Activated T-cell treated with anti-CD3 and anti-CD28 coated beads for 48 hours (primary cell): ENCODE measurements at regions not wholly inside any gene's neighbourhood (a gene's known extent, or its start where the extent isn't known, plus 50 kb on each side); places are given as distances from the start of the nearest gene placed in this dataset.
"Not testable (repeated sequence)": the region's sequence is repeated elsewhere in the genome, so short reads cannot be mapped to it uniquely, and the experiment has no call there.

Experiments
- DNase-seq: peaks from one replicate; pipeline ENCODE4 v3.0.0-alpha.2; 2020; ENCODE audit warnings: low read depth

DNA sequence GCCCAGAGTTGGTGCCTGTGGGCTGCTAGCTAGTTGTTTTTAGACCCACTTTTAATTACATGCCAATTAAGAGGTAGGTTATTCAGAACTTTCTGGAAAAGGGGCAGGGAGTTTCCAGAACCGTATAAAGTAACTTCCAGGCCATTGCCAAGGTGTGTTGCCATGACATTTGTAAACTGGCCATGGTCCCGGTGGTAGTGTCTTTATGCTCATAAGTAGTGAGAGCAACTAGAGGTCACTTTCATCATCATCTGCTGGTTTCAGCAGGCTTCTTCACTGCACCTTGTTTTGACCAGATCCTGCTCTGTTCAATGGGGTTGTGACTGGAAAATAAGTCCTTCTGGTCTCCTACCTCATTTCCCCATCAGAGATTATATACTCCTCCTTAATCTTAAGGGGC lies 207.0 kb downstream of the FAM72C start:
- DNase-seq, result not testable (repeated sequence)

DNA sequence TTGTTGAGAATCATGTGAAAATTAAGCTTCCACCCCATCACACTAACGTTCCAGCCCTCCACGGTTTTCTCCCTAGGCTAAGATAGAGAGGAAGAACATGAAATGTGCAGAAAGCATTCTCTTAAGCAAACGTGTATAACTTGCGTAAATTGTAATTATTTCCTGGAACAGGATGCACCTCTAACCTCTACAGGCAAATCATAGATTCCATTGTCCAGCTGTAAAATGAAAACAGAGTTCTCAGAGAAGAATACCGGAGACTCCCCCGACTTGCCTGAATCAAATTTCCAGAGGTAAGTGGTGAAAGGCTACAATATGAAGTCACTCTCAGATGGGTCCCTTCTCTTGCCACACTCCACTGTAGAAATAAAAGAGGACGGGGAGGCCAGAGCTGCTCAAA lies 211.4 kb downstream of the FAM72C start:
- not testable (repeated sequence) for DNase-seq

DNA sequence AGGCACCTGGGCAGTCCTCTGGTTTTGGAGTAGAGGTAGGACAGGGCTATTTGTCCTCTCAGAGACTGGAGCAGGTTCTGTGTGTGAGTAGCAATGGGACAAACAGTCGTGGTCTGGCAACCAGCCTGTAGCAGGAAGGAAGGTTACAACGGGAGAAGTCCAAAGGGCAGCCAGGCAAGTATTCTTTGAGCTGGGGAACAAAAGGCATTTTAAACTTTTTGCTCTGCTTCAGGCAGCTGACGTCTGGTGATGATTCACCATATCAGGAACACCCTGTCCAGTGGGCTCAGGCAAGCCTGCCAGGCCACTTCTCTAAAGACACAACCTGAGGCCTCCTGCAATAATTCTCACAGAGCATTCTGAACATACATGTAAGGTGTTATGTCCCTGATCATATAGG lies 215.8 kb downstream of the FAM72C start:
- not testable (repeated sequence) for DNase-seq

DNA sequence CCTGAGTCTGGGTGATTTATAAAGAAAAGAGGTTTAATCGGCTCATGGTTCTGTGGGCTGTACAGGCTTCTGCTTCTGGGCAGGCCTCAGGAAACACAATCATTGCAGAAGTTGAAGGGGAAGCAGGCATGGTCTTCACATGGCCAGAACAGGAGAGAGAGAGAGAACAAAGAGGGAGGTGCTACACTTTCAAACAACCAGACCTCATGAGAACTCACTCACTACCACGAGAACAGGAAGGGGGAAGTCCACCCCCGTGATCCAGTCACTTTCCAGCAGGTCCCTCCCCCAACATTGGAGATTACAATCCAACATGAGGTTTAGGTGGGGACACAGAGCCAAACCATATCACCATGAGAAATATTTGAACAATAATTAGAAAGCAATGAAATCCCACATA lies 222.9 kb downstream of the FAM72C start:
- no peak for DNase-seq

DNA sequence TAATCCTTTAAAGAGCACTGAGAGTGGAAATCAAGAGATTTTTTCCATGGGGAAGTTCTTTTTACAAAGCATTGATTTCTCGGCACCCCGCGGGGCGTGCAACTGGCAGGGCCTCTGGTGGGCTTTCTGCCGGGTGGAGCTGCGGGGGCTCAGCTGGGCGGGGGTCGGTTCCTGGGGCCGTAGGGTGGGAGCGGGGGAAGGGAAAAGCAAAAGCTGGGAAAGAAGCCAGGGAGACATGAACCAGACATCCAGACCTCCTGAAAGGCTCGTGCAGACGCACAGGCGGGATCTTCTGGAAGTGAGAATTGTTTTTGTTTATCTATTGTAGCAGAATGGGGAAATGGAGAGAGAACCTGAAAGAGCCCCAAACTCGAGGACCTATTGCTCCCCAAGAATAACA lies 235.2 kb downstream of the FAM72C start:
- no peak for DNase-seq

DNA sequence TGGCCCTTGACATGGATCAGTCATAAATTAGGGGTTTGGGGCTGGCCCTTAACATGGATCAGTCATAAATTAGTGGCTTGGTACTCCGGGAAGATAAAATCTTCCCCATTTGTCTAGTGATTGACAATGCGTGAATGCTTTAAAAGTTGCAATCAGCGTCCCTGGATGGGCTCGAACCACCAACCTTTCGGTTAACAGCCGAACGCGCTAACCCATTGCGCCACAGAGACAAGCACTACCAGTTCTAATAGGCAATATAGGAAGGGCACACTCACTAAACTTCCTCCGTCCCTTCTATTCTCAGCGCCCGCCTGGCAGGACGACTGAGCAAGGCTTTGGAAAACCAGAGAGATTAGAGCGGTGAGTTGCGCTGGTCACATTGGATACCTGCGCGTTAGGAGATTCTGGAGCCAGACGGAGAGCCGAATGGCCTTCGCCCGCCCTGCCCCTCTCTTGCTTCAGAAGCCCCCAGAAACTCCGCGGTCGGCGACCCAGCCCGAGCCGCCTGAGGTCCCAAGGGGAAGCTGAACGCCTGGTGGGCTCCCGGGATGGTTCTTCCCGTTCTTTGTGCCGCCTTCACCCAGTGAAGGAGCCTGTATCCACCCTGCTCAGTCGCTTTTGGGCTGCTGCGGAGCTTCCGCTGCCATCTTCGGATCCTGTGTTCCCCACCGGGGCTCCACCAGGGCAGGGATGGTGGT lies 235.9 kb downstream of the FAM72C start:
- DNase-seq, result peak; percentile 5

DNA sequence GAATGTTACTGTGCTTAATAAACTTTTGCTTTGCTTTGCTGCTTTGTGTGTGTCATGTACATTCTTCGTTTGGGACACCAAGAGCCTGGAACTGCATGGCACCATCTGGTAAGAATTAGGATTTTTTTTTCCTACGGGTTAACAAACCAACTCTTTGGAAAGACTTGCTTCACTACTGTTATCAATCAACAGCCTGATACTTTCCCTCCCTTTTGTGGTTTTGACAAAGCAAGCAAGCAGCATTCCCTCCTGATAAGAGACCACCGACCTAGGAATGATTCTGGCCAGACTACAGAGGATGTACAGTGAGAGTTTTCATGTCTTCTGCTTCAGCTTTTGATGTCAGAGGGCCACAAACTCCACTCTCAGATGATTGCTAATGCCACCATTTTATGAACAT lies 237.5 kb downstream of the FAM72C start:
- not testable (repeated sequence) for DNase-seq

DNA sequence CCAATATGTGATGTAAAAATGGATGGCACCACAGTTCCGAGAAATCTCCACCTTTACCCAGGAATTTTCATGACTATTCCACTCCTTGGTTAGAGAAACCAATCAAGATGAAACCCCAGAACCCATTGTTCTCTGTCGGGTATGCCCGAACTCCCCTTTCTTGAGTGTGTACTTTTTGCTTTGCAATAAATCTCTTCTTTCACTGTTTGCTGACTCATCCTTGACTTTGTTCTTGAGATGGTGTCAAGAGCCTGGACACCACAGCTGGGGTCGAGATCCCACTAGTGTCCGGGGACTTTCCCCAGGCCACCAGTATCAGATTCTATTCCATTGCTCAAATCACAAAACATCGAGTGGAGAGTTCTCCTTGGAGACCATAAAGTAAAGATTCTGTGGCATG lies 240.9 kb downstream of the FAM72C start:
- DNase-seq, result not testable (repeated sequence)

DNA sequence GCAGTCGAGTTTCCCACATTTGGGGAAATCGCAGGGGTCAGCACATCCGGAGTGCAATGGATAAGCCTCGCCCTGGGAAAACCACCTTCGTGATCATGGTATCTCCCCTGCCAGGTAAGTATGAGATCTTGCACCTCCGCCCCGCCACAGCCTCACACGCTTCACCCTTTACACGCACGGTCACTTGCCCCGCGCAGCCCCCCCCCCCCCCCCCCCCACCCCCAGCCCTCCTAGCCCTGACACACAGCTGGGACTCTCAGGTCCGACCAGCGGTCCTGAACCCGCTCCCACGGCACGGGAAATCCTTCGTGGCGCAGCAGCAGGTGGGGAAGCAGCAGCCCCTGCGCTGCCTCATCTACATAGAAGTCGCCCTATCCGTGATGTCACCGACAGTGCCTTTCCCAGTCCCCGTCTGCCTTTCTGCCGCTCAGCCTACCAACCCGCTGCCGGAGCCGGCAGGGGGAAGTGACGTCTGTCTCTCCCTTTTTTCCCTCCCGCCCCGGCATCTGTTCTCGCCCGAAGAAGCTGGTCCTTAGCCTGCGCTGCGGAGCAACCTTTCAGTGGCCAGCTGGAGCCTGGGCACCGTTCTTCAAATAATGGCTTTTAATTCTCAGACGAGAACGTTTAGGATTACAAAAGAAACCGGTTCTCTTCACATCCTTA lies 242.2 kb downstream of the FAM72C start:
- DNase-seq, result peak; percentile 22

DNA sequence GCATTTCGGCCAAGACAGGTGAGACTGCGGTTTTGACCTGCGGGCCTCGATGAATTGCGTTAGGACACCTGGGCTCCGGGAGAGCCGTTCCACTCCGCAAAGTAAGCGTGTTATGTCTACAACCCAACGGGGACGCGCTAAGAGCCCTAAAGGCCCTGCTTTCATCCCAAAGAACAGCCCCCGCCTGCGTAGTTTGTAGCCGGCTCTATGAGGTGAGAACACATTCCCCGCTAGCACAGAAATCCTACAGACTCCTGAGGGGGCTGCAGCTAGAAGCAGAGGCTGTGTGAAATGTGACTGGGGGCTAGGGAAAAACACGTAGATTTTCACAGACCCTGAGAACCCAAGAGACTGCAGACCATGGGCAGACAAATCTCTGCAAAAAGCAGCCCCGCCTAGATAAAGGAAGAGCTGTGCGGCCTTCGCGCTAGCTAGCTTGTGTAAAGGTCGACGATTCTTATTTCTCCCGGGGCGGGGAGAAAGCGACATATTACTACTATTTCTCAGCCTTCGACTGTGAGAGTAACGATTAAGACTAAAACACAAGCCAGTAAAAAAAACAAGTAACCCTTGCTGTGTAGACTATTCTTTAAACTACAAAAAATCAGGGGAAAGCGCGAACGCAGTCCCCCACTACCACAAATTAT lies 242.9 kb downstream of the FAM72C start:
- not testable (repeated sequence) for DNase-seq

DNA sequence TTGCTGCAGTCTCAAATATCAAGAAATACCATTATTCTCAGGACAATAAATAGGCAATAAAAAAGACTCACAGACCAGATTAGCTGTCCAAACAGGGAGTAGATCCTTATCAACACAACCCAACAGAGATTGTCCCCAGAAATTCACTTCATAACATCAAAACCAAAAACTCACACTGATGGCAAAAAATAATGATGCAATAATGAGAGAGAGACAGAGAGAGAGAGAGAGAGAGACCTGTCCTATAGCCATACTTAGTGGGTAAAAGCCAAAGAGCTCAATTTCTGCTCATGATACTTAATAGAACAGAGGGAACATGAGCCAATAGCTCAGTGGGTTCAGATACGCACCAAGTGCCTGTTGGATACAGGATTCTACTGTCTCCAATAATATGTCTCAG lies 244.5 kb downstream of the FAM72C start:
- no peak for DNase-seq

DNA sequence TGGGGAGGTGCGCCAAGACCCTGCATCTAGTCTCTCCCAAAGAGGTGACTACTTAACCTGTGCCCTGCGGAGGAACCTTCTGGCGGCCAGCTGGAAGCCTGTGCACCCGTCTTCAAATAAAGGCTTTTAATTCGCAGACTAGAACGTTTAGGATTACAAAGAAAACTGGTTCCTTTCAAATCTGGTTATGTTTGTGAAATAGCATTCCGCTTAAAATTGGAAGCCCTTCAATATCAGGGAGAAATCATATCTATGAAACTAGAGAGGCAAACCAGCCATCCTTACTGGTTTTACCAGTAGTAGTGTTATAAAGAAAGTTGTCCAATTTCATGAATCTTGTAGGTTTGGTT lies 250.8 kb downstream of the FAM72C start:
- no peak for DNase-seq

DNA sequence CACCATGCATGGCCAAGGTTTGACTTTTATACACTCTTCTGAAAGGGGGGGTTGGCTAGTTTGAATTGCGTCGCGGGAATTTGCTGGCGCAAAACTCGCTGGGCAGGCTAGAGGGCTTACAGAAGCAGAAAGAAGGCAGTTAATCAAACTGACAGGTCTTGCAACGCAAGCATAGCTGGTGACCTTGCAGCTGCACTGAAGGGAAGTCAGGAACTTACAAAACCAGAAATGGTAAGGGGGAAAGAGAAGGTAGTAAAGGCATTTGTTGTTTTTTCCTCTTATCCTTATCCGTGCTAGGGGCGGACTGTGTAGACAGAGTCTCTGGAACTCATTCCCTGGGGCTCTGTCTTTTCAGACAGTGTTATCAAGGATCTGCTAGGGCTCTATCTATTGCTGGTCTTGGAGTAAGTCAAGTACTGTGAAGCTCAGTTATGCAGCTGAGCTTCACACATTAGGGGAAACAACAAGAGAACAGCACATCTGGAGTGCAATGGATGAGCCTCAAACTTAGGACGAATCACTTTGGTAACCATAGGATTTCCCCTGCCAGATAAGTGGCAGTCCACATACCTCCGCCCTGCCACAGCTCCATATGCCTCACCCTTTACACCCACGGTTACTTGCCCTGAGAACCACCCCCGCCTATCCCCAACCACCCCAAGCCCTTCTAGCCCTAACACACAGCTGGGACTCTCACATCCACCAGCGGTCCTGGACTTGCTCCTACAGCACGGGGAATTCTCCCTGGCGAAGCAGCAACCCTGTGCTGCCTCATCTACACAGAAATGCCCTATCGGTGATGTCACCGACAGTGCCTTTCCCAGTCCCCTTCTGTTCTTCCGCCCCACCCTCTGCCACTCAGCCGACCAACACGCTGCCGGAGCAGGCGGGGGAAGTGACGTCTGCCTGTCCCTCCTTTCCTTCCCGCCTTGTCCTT lies 251.4 kb downstream of the FAM72C start:
- no peak for DNase-seq

DNA sequence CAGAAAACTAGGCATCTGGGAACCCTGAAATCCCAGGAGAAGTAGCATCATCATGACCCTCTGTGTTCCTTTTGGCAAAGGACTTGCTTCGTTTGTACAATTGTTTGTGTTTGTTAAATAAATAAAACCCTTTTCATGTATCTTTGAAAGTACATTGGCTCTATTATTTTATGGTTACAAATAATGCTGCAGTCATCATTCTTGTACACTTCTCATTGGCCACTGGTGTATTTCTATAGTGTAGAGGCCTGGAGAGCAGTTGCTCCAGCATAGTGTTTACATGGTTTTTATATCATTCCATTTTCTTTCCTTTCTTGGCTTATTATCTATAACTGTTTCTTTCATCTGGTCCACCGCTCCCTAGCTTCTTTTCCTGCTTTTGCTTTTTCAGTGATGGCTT lies 253.3 kb downstream of the FAM72C start:
- DNase-seq, result no peak

DNA sequence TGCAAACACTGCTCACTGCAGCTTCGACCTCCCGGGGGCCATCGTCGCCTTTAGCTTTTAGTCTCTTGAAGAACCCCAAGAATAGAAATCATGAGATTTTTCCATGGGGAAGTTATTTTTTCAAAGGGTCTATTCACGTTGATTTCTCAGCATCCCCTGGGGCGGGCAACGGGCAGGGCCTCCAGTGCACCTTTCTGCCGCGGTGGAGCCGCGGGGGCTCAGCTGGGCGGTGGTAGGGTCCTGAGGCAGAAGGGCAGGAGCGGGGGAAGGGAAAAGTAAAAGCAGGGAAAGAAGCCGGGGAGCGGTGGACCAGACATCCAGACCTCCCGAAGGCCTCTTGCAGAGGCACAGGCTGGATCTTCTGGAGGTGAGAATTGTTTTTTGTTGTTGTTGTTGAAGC lies 253.8 kb downstream of the FAM72C start:
- no peak for DNase-seq

DNA sequence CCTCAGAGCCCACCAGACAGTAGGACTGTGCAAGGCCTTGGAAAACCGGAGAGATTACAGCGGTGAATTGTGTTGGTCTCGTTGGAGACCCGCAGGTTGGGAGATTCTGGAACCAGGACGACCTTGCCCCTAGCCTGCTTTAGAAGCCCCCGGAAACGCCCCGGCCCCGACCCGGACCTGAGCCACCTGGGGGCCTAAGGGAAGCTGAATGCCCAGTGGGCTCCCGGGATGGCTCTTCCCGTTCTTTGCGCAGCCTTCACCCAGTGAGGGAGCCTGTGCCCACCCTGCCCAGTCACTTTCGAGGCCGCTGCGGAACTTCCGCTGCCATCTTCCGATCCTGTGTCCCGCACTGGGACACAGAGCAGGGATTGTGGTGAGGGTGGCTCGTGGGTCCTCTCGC lies 254.4 kb downstream of the FAM72C start:
- DNase-seq, result no peak

DNA sequence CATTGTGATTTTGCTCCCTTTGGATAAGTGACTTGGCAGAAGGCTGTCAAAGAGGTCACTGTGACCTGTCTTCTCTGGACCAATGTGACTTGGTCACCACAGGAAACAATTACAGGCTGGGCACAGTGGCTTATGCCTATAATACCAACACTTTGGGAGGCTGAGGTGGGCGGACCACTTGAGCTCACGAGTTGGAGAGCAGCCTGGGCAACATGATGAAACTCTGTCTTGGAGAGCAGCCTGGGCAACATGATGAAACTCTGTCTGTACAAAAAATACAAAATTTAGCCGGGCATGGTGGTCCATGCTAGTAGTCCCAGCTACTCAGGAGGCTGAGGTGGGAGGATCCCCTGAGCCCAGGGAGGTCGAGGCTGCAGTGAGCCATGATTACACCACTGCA lies 256.9 kb downstream of the FAM72C start:
- not testable (repeated sequence) for DNase-seq

DNA sequence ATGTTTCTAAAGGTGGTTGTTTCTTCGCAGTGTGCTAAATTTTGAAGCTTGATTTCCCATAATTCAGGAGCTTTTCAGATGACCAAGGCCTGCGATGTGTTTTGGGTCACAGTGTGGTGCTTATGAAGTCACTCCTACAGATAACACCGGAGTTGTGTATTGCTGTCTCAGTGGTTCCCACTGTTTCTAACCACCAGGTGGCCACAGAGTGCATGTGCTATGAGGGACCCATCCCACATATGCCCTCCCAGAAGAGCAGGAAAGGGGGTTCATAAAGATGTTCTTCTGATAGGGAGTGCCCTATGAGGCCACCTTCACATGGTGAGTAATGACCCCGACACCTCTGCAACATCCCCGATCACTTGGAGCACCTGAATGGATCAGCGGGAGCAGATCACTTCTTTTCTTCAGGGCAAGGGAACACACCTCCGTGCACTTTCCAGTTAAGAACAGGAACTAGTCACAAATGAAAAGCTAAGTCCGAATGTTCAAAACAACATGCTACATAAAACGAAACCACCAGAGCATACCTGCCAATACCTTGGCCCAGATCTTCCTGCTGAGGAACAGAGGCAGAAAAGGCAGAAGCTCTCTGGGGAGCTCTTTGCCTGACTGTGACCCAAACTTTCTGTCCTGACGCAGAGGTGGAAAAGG lies 262.1 kb downstream of the FAM72C start:
- not testable (repeated sequence) for DNase-seq

DNA sequence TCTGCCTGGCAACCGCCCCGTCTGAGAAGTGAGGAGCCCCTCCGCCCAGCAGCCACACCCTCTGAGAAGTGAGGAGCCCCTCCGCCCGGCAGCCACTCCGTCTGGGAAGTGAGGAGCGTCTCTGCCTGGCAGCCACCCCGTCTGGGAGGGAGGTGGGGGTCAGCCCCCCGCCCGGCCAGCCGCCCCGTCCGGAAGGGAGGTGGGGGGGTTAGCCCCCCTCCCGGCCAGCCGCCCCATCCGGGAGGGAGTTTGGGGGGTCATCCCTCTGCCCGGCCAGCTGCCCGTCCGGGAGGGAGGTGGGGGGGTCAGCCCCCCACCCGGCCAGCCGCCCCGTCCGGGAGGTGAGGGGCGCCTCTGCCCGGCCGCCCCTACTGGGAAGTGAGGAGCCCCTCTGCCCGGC lies 269.0 kb downstream of the FAM72C start:
- not testable (repeated sequence) for DNase-seq

DNA sequence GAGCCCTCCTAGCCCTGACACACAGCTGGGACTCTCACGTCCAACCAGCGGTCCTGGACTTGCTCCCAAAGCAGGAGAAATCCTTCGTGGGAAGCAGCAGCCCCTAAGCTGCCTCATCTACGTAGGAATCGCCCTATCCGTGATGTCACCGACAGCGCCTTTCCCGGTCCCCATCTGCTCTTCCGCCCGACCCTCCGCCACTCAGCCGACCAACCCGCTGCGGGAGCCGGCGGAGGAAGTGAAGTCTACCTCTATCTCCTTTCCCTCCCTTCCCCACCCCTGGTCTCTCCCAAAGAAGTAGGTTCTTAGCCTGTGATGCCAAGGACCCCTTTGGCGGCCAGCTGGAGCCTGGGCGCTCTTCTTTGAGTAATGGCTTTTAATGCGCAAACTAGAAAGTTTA lies 272.1 kb downstream of the FAM72C start:
- DNase-seq, result no peak

DNA sequence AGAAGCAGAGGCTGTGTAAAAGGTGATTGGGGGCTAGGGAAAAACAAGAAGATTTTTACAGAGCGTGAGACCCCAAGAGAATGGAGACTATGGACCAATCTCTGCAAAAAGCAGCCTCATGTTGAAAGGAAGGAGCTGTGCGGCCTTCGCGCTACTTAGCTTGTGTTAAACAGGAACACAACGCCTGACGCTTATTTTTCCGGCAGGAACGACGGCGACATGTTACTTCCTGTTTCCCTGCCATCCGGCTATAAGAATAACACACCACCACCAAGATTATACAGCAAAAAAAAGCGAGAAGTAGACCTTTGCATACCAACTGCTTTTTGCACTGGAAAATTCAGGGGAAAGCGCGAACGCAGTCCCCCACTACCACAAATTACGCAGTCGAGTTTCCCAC lies 272.7 kb downstream of the FAM72C start:
- DNase-seq, result no peak

DNA sequence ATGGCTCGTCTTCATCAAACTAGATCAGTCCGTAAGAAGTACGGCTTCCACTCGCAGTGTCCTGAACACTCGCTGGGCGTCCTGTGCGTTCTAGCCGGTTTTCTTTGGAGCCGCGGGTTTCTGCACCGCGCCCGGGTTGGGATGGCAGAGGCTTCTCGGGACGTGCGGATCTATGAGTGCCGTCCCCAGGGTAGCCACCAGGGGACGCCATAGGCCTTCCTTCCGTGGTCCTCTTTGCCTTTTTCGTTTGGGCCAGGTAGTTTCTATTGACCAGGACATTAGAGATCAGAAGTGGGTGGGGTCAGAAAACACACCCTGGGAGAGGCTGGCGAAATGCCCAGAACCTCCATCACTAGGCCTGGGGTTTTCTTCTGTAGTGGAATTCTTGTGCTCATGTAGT lies 273.8 kb downstream of the FAM72C start:
- DNase-seq, result no peak
